C4-2B (cell line): ENCODE measurements at regions not wholly inside any gene's neighbourhood (a gene's known extent, or its start where the extent isn't known, plus 50 kb on each side); places are given as distances from the start of the nearest gene placed in this dataset.

ENCODE experiments used
- H3K27ac ChIP-seq: fragments of 450-650 bp; 2 replicates; pipeline ENCODE4 v1.5.1; 2017
- ZFX ChIP-seq: fragments of 450-650 bp; IDR thresholded peaks from 2 replicates; pipeline ENCODE4 v1.6.1; 2017
- TF ChIP-seq, protein P1 (sequence below): fragments of 450-650 bp; conservative IDR thresholded peaks from 2 replicates; pipeline ENCODE4 v1.5.1; 2017; ENCODE audit warnings: mild to moderate bottlenecking

DNA sequence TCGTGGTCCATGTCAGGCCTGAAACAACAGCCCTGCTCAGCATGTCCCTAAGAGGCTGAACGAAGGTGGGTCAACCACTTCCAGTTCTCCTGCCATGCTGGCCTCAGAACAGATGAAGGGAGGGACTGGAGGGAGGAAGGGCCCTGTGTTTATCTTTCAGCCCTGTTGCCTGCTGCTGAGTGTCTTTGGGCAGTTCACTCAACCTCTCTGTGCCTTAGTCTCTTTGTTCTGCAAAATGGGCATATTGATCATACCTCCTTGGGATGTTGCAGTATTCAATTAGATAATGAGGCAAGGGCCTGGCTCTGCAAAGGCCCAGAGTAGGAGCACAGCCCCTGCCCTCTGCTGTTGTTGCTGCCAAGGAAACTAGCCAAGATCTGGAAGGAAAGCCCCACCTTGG lies 207.5 kb downstream of the MN1 start:
- TF ChIP-seq ZFX = no peak
- TF ChIP-seq, protein P1, sequence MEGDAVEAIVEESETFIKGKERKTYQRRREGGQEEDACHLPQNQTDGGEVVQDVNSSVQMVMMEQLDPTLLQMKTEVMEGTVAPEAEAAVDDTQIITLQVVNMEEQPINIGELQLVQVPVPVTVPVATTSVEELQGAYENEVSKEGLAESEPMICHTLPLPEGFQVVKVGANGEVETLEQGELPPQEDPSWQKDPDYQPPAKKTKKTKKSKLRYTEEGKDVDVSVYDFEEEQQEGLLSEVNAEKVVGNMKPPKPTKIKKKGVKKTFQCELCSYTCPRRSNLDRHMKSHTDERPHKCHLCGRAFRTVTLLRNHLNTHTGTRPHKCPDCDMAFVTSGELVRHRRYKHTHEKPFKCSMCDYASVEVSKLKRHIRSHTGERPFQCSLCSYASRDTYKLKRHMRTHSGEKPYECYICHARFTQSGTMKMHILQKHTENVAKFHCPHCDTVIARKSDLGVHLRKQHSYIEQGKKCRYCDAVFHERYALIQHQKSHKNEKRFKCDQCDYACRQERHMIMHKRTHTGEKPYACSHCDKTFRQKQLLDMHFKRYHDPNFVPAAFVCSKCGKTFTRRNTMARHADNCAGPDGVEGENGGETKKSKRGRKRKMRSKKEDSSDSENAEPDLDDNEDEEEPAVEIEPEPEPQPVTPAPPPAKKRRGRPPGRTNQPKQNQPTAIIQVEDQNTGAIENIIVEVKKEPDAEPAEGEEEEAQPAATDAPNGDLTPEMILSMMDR = no peak
- no peak overlapping the region for H3K27ac ChIP-seq

DNA sequence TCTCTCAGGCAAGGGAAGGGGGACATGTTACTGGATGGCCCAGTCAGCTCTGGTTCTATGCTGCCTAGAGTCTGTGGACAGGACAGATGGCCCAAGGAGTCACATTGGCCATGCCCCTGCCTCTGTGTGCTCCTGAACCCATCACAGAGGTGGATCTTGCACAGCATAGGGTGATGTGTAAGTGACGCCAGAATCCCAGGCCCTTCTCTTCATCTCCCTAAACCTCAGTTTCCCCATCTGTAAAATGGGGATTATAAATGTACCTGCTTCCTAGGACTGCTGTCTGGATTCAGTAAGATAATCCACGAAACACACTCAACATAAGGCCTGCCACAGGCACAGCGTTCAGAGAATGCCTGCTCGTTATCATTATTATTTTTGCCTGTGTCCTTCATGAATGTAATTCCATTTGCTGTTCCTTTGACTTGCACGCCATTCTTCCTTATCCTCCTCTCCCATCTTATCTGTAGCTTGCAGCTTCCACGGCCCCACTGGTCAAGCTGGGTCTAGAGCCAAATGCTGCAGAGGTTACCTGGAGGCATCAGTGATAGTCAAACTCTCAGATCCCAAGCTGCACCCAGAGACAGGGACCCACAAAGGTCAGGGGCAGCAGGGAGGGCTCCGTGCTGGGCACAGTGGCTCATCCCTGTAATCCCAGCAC lies 207.0 kb downstream of the MN1 start:
- TF ChIP-seq, protein P1 = no peak
- TF ChIP-seq ZFX = no peak
- no peak overlapping the region for H3K27ac ChIP-seq

DNA sequence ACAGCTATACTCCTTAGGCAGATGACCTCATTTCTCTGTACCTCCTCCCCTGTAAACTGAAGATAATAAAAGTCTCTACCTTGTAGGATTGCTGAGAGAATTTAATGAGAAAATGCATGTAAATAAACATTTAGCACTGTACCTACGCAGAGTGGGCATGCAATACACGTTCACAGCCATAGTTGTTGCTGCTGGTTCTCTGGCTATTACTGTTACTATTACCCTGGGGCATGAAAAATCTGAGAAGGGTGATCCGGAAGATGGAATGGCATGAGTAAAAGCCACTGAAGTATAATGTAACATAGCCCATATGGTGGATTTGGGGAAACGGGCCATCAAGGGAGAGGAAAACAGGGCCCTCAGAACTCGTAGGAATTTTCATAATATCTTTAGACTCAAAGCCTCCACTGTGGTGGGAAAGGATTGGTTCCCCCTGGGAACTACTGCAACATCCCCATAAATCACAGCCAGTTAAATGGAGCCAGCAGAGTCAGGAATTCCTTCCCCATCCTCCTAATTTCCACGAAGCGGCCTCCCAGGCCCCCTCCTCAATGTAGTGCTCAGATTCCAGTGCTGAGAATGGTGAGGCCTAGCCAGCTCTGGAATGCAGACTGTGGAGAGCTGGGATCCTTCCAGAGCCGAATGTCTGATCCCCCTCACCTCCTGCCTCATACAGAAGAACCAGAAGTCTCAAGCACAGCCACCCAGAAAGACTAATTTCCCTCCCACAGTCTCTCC lies 205.3 kb downstream of the MN1 start:
- H3K27ac ChIP-seq = no peak overlapping the region
- TF ChIP-seq, protein P1 = no peak
- no peak for TF ChIP-seq ZFX

DNA sequence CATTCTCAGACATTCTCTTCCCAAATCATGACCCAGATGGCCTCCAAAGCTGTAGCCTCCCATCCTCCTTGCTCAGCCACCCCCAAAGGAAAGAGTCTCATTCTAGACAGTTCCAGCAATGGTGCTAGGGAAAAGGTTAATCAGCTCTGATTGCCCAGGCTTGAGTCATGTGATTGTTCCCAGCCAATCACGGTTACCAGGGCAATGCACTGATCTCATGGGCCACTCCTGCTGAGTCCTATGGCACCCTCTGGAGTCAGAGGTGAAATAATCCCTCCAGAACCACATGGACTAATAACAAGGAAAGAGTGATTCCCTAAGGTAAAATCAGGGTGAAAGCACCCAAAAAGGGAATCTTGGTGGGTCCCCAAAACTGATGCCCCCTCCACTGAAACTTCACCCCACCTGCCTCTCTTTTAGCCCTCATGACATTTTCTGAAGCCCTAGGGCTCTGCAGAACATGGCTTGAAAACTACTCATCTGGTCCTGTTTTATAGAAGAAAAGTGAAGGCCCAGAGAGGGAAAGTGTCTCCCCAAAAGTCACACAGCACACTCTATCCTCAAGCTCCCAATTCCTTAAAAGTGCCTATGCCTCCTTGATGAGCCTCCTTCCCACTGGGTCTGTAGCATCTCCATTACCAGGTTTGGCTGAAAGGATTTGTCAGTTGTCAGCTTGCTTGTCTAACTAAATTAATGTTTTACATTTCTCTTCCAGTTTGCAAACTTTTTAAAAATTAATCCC lies 203.7 kb downstream of the MN1 start:
- no peak overlapping the region for H3K27ac ChIP-seq
- TF ChIP-seq, protein P1 = no peak
- TF ChIP-seq ZFX = no peak

DNA sequence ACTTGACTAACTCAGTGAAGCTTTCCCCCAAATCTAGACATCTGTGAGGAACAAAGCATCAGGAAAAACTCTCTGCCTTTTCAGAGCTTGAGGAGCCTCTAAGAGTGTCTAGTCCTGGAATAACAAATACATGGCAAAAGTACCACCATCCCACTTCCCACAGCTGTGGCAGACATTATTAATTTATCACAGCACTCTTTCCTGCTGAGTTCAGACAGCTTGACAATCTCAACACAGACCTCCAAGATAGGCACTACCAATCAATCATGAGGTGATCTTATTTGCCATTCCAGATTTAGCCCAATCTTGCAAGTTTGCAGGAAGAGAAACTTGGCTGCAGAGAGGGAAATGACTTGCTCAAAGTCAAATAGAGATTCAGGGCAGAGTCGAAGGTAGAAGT lies 202.8 kb downstream of the MN1 start:
- no peak overlapping the region for H3K27ac ChIP-seq
- TF ChIP-seq ZFX = no peak
- TF ChIP-seq, protein P1 = no peak

DNA sequence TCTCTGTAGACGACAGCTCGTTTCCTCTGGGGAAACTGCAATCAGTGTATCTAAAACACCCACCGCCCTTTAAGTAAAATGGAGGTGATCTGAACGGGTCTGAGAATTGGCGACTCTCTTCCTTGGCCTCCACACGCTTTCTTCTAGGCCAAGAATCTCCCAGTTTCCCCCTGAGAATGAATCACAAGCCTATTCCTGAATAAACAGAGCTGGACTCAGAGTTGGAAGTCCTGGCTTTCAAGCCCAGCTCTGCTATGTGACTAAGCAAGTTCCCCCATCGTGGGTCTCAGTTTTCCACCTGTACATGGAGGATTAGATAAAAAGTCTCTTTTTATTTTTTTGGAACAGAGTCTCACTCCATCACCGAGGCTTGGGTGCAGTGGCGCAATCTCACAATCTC lies 200.4 kb downstream of the MN1 start:
- no peak overlapping the region for H3K27ac ChIP-seq
- TF ChIP-seq, protein P1 = no peak
- no peak for TF ChIP-seq ZFX

DNA sequence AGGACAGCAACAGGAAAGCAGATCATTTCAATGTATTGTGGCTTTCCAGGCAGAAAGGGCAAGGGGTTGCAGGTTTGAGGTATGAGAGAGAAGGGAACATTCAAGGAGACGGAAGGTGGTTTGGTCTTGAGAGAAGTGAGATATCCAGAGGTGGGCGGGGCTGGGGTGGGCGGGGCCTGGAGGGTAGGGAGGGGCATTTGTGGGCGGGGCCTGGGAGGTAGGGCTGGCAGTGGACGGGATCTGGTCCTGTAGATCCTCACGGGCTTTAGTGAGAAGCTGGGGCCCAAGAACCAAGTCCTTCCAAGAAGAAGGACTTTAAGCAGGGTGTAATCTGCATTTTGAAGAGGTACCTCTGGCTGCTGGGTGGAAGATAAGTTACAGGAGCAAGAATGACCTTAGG lies 199.2 kb downstream of the MN1 start:
- no peak overlapping the region for H3K27ac ChIP-seq
- TF ChIP-seq, protein P1 = no peak
- TF ChIP-seq ZFX = no peak
